Heart left ventricle (tissue), 13 donors: ENCODE measurements at regions not wholly inside any gene's neighbourhood (a gene's known extent, or its start where the extent isn't known, plus 50 kb on each side); places are given as distances from the start of the nearest gene placed in this dataset.

ENCODE experiments used
- CTCF ChIP-seq, 12 donors: fragments of 200-600 bp; sonication (generic) in 4 of 12; IDR thresholded peaks; one replicate each; pipeline versions ENCODE4 v1.5.0 to v1.8.0; 2018 to 2022; ENCODE audit warnings: antibody characterized with exemption in 12 of 12, mild to moderate bottlenecking in 5 of 12
- POLR2A ChIP-seq, 2 donors: fragments of 450-650 bp; IDR thresholded peaks; one replicate each; pipeline ENCODE4 v1.6.1; 2017; ENCODE audit warnings: antibody characterized with exemption in 2 of 2, mild to moderate bottlenecking in 2 of 2, moderate library complexity in 2 of 2
- donor health status: ischemic (EF 13 %, LVEDD 7.1; RV severe dilation, severe dysfunction).
- donor health status: DM: no; HTN: yes; CAD: no.
- donor health status: DM: no; HTN: no; CAD: no.
- donor health status: ischemic (EF 25% LVEDD 6.9; RV normal size, moderate dysfunction).
- donor health status: ischemic (EF 25% LVEDD 5.7; RV mildly dilated, moderate dysfunction).
- donor health status: ischemic (EF 35%, LVEDD 5.7; RV mildly dilated, moderate dysfunction).
- donor health status: nonischemic (EF 11% LVEDD 7.7; RV severe dilation, severe dysfunction).
- donor health status: DM: yes; HTN: yes; CAD: no.
- donor health status: PGD.
- donor health status: ischemic (EF 29% LVEDD 5.4; RV normal size, mild dysfunction).
- donor health status: nonischemic (EF 23%, LVEDD 6.1; RV moderate dilation, normal function).

GRCh38 chr17:51537996-51538550 lies 277.7 kb downstream of the UTP18 start:
- TF ChIP-seq POLR2A (IDR thresholded peaks at IDR 0.05) = no peak
- TF ChIP-seq CTCF (IDR thresholded peaks at IDR 0.05) = no peak
